Calu3 (cell line): ENCODE measurements at regions not wholly inside any gene's neighbourhood (a gene's known extent, or its start where the extent isn't known, plus 50 kb on each side); places are given as distances from the start of the nearest gene placed in this dataset.

Source experiments
- BruUV-seq: library from RNA; stranded (reverse); fragments of 400-500 nt; replicated peaks from 2 replicates; lab custom pipeline; 2021; lab: Mats Ljungman, UMichigan
- CTCF ChIA-PET: fragments of 300-600 bp; sonication (Branson Sonifier 250); formaldehyde crosslinking; loops from one replicate; lab custom pipeline; 2022; ENCODE audit warnings: antibody characterized with exemption; lab: Charles Lee
- DNase-seq: peaks from one replicate; pipeline ENCODE4 v3.0.0; 2022
- H3K27ac Mint-ChIP-seq: one replicate; pipeline ENCODE4 v1.8.0; 2022; ENCODE audit warnings: mixed read lengths; ENCODE audit not compliant: unreplicated experiment
- H3K27me3 Mint-ChIP-seq: one replicate; pipeline ENCODE4 v1.8.0; 2022; ENCODE audit warnings: mixed read lengths; ENCODE audit not compliant: unreplicated experiment
- H3K36me3 Mint-ChIP-seq: one replicate; pipeline ENCODE4 v1.8.0; 2022; ENCODE audit warnings: mild to moderate bottlenecking, moderate library complexity, mixed read lengths; ENCODE audit not compliant: insufficient read depth, unreplicated experiment
- H3K4me1 Mint-ChIP-seq: one replicate; pipeline ENCODE4 v1.8.0; 2022; ENCODE audit warnings: mild to moderate bottlenecking, low read depth, mixed read lengths; ENCODE audit not compliant: unreplicated experiment
- H3K4me3 Mint-ChIP-seq: one replicate; pipeline ENCODE4 v1.8.0; 2022; ENCODE audit warnings: mild to moderate bottlenecking, low read depth, moderate library complexity, mixed read lengths; ENCODE audit not compliant: unreplicated experiment
- H3K9me3 Mint-ChIP-seq: one replicate; pipeline ENCODE4 v1.8.0; 2022; ENCODE audit warnings: low read depth, mixed read lengths; ENCODE audit not compliant: unreplicated experiment
- CTCF ChIP-seq: fragments of 200-600 bp; IDR thresholded peaks from one replicate; pipeline ENCODE4 v1.8.0; 2022; ENCODE audit warnings: antibody characterized with exemption; ENCODE audit not compliant: unreplicated experiment
- intact Hi-C: fragments of 100-400 bp; cut with micrococcal nuclease; formaldehyde crosslinking; loops from one replicate; pipeline ENCODE4 v1.10.0; 2022; ENCODE audit not compliant: unreplicated experiment

GRCh38 chr5:60356745-60357144, 343.2 kb downstream of the DEPDC1B start:
- CTCF ChIA-PET: no interaction called here
- H3K27me3 Mint-ChIP-seq: no peaks in the 10 kb centered on the region
- H3K4me1 Mint-ChIP-seq: peaks cover 7% of the 10 kb centered on the region
- H3K9me3 Mint-ChIP-seq: no peaks in the 10 kb centered on the region
- BruUV-seq: no TSS peak
- H3K36me3 Mint-ChIP-seq: no peaks in the 10 kb centered on the region
- no peak for DNase-seq
- intact Hi-C loops: no loop called here
- no peak overlapping the region for H3K27ac Mint-ChIP-seq
- no peak overlapping the region for H3K4me3 Mint-ChIP-seq
- TF ChIP-seq CTCF: no peak

GRCh38 chr5:60355181-60355580, 344.8 kb downstream of the DEPDC1B start:
- no peak for TF ChIP-seq CTCF
- Mint-ChIP-seq H3K27me3 (no peaks in the 10 kb centered on the region), H3K27ac (no peak overlapping the region), H3K9me3 (no peaks in the 10 kb centered on the region), H3K4me3 (no peak overlapping the region), H3K36me3 (no peaks in the 10 kb centered on the region), H3K4me1 (peaks cover 7% of the 10 kb centered on the region)
- CTCF ChIA-PET: no interaction called here
- intact Hi-C loops: no loop called here
- no peak for DNase-seq
- BruUV-seq: no TSS peak

- BruUV-seq: no TSS peak
- H3K36me3 Mint-ChIP-seq: no peaks in the 10 kb centered on the region
- H3K27ac Mint-ChIP-seq: no peak overlapping the region
- no peaks in the 10 kb centered on the region for H3K9me3 Mint-ChIP-seq
- peaks cover 7% of the 10 kb centered on the region for H3K4me1 Mint-ChIP-seq
- no peak overlapping the region for H3K4me3 Mint-ChIP-seq
- DNase-seq: no peak
- H3K27me3 Mint-ChIP-seq: no peaks in the 10 kb centered on the region
- no peak for TF ChIP-seq CTCF
- intact Hi-C loops: no loop called here
- CTCF ChIA-PET: no interaction called here
Measured at GRCh38 chr5:60354311-60354710, 345.7 kb downstream of the DEPDC1B start.

GRCh38 chr5:60352992-60353599, 346.9 kb downstream of the DEPDC1B start:
- no peak for TF ChIP-seq CTCF
- no peak overlapping the region for H3K27ac Mint-ChIP-seq
- H3K9me3 Mint-ChIP-seq: no peaks in the 10 kb centered on the region
- peaks cover 7% of the 10 kb centered on the region for H3K4me1 Mint-ChIP-seq
- peak; percentile 32 for DNase-seq
- intact Hi-C loops: no loop called here
- CTCF ChIA-PET: no interaction called here
- H3K4me3 Mint-ChIP-seq: no peak overlapping the region
- H3K36me3 Mint-ChIP-seq: no peaks in the 10 kb centered on the region
- BruUV-seq: no TSS peak
- no peaks in the 10 kb centered on the region for H3K27me3 Mint-ChIP-seq
